Hepatocyte (in vitro differentiated cells): ENCODE measurements at regions not wholly inside any gene's neighbourhood (a gene's known extent, or its start where the extent isn't known, plus 50 kb on each side); places are given as distances from the start of the nearest gene placed in this dataset.
"Not testable (repeated sequence)": the region's sequence is repeated elsewhere in the genome, so short reads cannot be mapped to it uniquely, and the experiment has no call there.

Experiments
- DNase-seq: peaks from one replicate; pipeline ENCODE4 v3.0.0-alpha.2; 2016; ENCODE audit warnings: low spot score
- H2AFZ ChIP-seq: fragments of 200-600 bp; sonication (generic); 2 replicates; pipeline ENCODE4 v1.6.0; 2016; ENCODE audit warnings: antibody characterized with exemption, mild to moderate bottlenecking
- H3K27ac ChIP-seq: fragments of 200-600 bp; sonication (generic); 2 replicates; pipeline ENCODE4 v1.5.1; 2016; ENCODE audit warnings: mild to moderate bottlenecking
- H3K27me3 ChIP-seq: fragments of 200-600 bp; sonication (generic); 2 replicates; pipeline ENCODE4 v1.6.1; 2016
- H3K36me3 ChIP-seq: fragments of 200-600 bp; sonication (generic); replicated peaks from 2 replicates; pipeline ENCODE4 v1.5.1; 2016; ENCODE audit warnings: low read depth; ENCODE audit not compliant: insufficient read depth
- H3K4me1 ChIP-seq: fragments of 200-600 bp; sonication (generic); 2 replicates; pipeline ENCODE4 v1.5.1; 2016; ENCODE audit warnings: mild to moderate bottlenecking, moderate library complexity; ENCODE audit not compliant: insufficient read depth
- H3K4me2 ChIP-seq: fragments of 200-600 bp; sonication (generic); 2 replicates; pipeline ENCODE4 v1.6.0; 2016
- H3K4me3 ChIP-seq: fragments of 200-600 bp; sonication (generic); 2 replicates; pipeline ENCODE4 v1.5.1; 2016; ENCODE audit warnings: mild to moderate bottlenecking
- H3K79me2 ChIP-seq: fragments of 200-600 bp; sonication (generic); 2 replicates; pipeline ENCODE4 v1.6.0; 2017; ENCODE audit warnings: mild to moderate bottlenecking
- H3K9me2 ChIP-seq: fragments of 200-600 bp; sonication (generic); replicated peaks from 2 replicates; pipeline ENCODE4 v1.6.0; 2017; ENCODE audit warnings: mild to moderate bottlenecking; ENCODE audit not compliant: insufficient read depth
- H3K9me3 ChIP-seq: fragments of 200-600 bp; sonication (generic); 2 replicates; pipeline ENCODE4 v1.5.1; 2016; ENCODE audit warnings: low read depth, mild to moderate bottlenecking
- H4K20me1 ChIP-seq: fragments of 200-600 bp; sonication (generic); 2 replicates; pipeline ENCODE4 v1.6.0; 2016; ENCODE audit warnings: mild to moderate bottlenecking; ENCODE audit not compliant: insufficient read depth, poor library complexity, severe bottlenecking
- CTCF ChIP-seq: fragments of 200-600 bp; sonication (generic); IDR thresholded peaks from 2 replicates; pipeline ENCODE4 v1.5.1; 2016; ENCODE audit warnings: antibody characterized with exemption, mild to moderate bottlenecking; ENCODE audit not compliant: poor library complexity
- EZH2 ChIP-seq: fragments of 200-600 bp; sonication (generic); IDR thresholded peaks from 2 replicates; pipeline ENCODE4 v1.6.1; 2016; ENCODE audit warnings: antibody characterized with exemption, mild to moderate bottlenecking, borderline replicate concordance
- EZH2phosphoT487 ChIP-seq: fragments of 200-600 bp; sonication (generic); IDR thresholded peaks from one replicate; pipeline ENCODE4 v1.6.1; 2018; ENCODE audit warnings: antibody characterized with exemption, mild to moderate bottlenecking, low read depth, moderate library complexity; ENCODE audit not compliant: unreplicated experiment, severe bottlenecking
- WGBS: methylation state at CpG from one replicate; pipeline ENCODE4 v1.1.6; 2016; ENCODE audit warnings: low lambda C conversion rate; ENCODE audit errors: missing lambda C conversion rate; 5-methylcytosine and 5-hydroxymethylcytosine counted together

GRCh38 chr9:30534896-30535295, 1849.5 kb upstream of the ACO1 start:
- Histone ChIP-seq H3K27me3 (no peaks in the 10 kb centered on the region), H4K20me1 (no peaks in the 10 kb centered on the region), H3K9me3 (no peaks in the 10 kb centered on the region), H3K9me2 (no peaks in the 10 kb centered on the region), H3K4me1 (no peaks in the 10 kb centered on the region), H3K4me2 (no peak overlapping the region), H3K36me3 (no peaks in the 10 kb centered on the region), H2AFZ (no peak overlapping the region), H3K4me3 (no peak overlapping the region), H3K27ac (no peak overlapping the region), H3K79me2 (no peaks in the 10 kb centered on the region)
- TF ChIP-seq EZH2 (no peak), CTCF (no peak)
- DNase-seq: no peak
- WGBS: 92% methylated on average over 2 of the region's 2 CpGs

GRCh38 chr9:30536494-30536893, 1847.9 kb upstream of the ACO1 start:
- 65% methylated on average over 3 of the region's 3 CpGs for WGBS
- no peak overlapping the region for H3K4me3 ChIP-seq
- DNase-seq: no peak

GRCh38 chr9:30539696-30540095, 1844.7 kb upstream of the ACO1 start:
- not testable (repeated sequence) for H3K4me1 ChIP-seq, H3K27ac ChIP-seq, H3K9me3 ChIP-seq, DNase-seq, H4K20me1 ChIP-seq, H3K79me2 ChIP-seq, H3K4me3 ChIP-seq, H2AFZ ChIP-seq, H3K4me2 ChIP-seq, H3K36me3 ChIP-seq, H3K9me2 ChIP-seq, H3K27me3 ChIP-seq
- WGBS: 65% methylated on average over 12 of the region's 15 CpGs

More at GRCh38 chr9:30536494-30536893, 1847.9 kb upstream of the ACO1 start:
- no peaks in the 10 kb centered on the region for H3K79me2 ChIP-seq
- no peak overlapping the region for H2AFZ ChIP-seq
- H3K27ac ChIP-seq: no peak overlapping the region
- TF ChIP-seq EZH2: no peak
- TF ChIP-seq CTCF: no peak
- no peak for TF ChIP-seq EZH2phosphoT487
- no peaks in the 10 kb centered on the region for H3K9me2 ChIP-seq
- no peaks in the 10 kb centered on the region for H3K36me3 ChIP-seq
- H3K4me2 ChIP-seq: no peak overlapping the region
- no peaks in the 10 kb centered on the region for H4K20me1 ChIP-seq
- H3K4me1 ChIP-seq: no peaks in the 10 kb centered on the region
- no peaks in the 10 kb centered on the region for H3K27me3 ChIP-seq
- H3K9me3 ChIP-seq: no peaks in the 10 kb centered on the region

- Histone ChIP-seq H2AFZ (no peak overlapping the region), H3K4me2 (no peak overlapping the region), H3K79me2 (no peaks in the 10 kb centered on the region), H3K9me3 (no peaks in the 10 kb centered on the region), H3K27ac (no peak overlapping the region), H3K36me3 (no peaks in the 10 kb centered on the region), H3K4me1 (no peaks in the 10 kb centered on the region), H3K4me3 (no peak overlapping the region), H3K9me2 (no peaks in the 10 kb centered on the region), H3K27me3 (no peaks in the 10 kb centered on the region), H4K20me1 (no peaks in the 10 kb centered on the region)
- TF ChIP-seq CTCF (no peak), EZH2phosphoT487 (no peak), EZH2 (no peak)
- DNase-seq: no peak
- WGBS: 96% methylated on average over 28 of the region's 28 CpGs
Measured at GRCh38 chr9:30574355-30575151, 1809.9 kb upstream of the ACO1 start.
